Activated T-helper 2 cell treated with anti-CD3 and anti-CD28 coated beads, Interferon-gamma antibody, Interleukin-2, Interleukin-4, amounts not matched to agents 10 μg/mL and 5 μg/mL and 100 μg/mL, durations not matched to agents 14 hours and 24 hours and 36 hours (primary cell): ENCODE measurements at regions not wholly inside any gene's neighbourhood (a gene's known extent, or its start where the extent isn't known, plus 50 kb on each side); places are given as distances from the start of the nearest gene placed in this dataset.

Experiments
- DNase-seq: peaks from one replicate; pipeline ENCODE4 v3.0.0; 2021; ENCODE audit warnings: low spot score
- H3K27ac Mint-ChIP-seq: one replicate; pipeline ENCODE4 v1.8.0; 2021; ENCODE audit warnings: mixed read lengths
- H3K27me3 Mint-ChIP-seq: one replicate; pipeline ENCODE4 v1.8.0; 2021; ENCODE audit warnings: low read depth, mixed read lengths
- H3K36me3 Mint-ChIP-seq: one replicate; pipeline ENCODE4 v1.8.0; 2021; ENCODE audit warnings: low read depth, mixed read lengths
- H3K4me1 Mint-ChIP-seq: one replicate; pipeline ENCODE4 v1.8.0; 2021; ENCODE audit warnings: low read depth, mixed read lengths
- H3K4me3 Mint-ChIP-seq: one replicate; pipeline ENCODE4 v1.8.0; 2021; ENCODE audit warnings: low read depth, mild to moderate bottlenecking, moderate library complexity, mixed read lengths
- H3K9me3 Mint-ChIP-seq: one replicate; pipeline ENCODE4 v1.8.0; 2021; ENCODE audit warnings: mixed read lengths
- intact Hi-C: fragments of 100-400 bp; cut with micrococcal nuclease; formaldehyde crosslinking; loops from one replicate; pipeline ENCODE4 v1.15.1; 2023

DNA sequence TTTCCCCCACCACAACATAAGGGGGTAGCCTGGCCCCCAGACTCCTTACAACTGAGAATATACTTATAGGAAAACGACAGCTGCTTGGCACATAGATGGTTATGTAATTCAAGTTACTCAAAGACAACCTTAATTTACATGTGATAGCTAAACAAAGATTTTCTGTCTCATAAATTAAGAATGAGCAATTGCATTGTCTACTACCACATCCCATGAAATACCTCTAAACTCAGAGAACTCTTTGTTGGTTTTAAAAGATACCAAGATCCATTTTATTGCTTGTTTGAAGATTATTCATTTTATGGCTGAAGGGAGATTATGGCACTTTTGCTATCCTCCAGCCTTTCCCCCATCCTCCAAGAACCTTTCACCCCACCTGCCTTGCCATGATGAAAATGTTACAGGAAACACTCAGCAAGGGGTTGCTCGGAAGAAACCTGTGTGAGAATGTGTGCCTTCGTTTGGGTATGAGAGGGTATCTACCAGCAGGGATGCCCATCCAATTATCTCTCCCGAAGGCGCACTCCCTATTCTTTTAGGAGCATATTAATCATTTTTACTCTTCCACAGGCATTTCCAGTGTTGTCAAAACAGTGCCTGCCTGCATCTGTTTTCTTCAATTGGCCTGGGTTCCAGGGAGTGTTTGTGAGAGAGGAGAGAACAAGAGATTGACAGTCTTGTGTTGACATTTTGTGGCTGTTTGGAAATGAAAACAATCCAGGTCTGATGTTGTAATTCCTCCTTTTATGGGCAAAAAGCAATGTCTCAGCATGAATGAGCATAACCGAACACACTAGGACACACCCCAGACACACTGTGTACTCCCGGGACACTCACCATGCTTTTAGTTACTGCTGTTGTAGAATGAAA is 208.0 kb upstream of the ANKRD55 start:
- Mint-ChIP-seq H3K9me3 (no peaks in the 10 kb centered on the region), H3K4me3 (no peak overlapping the region), H3K27ac (no peak overlapping the region), H3K36me3 (no peaks in the 10 kb centered on the region), H3K27me3 (peaks cover 2% of the 10 kb centered on the region), H3K4me1 (peaks cover 5% of the 10 kb centered on the region)
- intact Hi-C loops = no loop called here
- DNase-seq = no peak

DNA sequence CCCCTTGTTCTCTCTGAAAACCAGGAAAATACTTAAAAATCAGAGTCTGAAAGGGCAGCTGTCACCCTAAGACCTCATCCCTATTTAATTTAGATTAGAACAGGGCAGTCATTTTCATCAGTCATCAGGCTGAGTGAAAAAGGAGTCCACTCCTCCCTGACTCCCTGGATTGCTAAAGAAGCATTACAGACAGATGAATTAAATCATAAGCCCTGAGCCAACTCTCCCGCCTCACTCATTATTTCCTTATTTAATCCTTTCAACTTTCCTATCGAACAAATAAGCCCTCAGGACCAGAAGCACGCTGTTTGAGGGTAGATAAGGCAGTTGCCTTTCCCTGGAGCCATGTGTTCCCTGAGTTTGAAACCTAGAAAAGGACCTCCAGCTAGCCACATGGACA is 201.9 kb upstream of the ANKRD55 start:
- Mint-ChIP-seq H3K9me3 (no peaks in the 10 kb centered on the region), H3K27me3 (peaks cover 2% of the 10 kb centered on the region), H3K4me3 (no peak overlapping the region), H3K4me1 (peaks cover 10% of the 10 kb centered on the region), H3K36me3 (no peaks in the 10 kb centered on the region), H3K27ac (no peak overlapping the region)
- no peak for DNase-seq
- intact Hi-C loops = no loop called here

DNA sequence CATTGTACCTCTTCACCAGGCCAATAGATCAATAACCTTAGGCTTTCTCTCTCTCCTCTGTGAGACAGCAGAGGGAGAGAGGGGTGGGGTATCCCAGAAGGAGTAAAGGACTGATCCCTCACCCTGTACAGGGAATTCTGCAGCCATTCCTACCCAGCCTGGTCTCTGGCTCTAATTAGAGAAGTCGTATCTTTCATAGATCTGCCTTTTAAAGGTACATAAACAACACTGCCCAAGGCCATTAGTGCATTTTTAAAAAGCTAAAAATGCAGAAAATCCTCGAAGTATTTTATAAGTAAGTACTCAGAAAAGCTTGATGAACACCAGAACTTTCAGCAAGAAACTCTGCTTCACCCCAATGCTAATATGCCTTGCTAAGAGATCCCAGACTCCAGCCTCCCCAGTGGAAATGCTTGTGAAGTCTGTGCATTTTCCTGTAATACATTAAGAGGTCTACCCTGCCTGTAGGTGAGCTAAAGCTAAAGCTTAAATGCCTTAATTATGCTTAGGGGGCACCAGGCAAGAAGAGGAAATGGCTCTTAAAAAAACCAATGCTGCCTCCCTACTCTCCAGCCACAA is 200.0 kb upstream of the ANKRD55 start:
- H3K9me3 Mint-ChIP-seq = no peaks in the 10 kb centered on the region
- H3K4me1 Mint-ChIP-seq = peaks cover 10% of the 10 kb centered on the region
- no peak overlapping the region for H3K4me3 Mint-ChIP-seq
- DNase-seq = no peak
- no peak overlapping the region for H3K27ac Mint-ChIP-seq
- no peaks in the 10 kb centered on the region for H3K36me3 Mint-ChIP-seq
- H3K27me3 Mint-ChIP-seq = peaks cover 2% of the 10 kb centered on the region
- intact Hi-C loops = no loop called here

DNA sequence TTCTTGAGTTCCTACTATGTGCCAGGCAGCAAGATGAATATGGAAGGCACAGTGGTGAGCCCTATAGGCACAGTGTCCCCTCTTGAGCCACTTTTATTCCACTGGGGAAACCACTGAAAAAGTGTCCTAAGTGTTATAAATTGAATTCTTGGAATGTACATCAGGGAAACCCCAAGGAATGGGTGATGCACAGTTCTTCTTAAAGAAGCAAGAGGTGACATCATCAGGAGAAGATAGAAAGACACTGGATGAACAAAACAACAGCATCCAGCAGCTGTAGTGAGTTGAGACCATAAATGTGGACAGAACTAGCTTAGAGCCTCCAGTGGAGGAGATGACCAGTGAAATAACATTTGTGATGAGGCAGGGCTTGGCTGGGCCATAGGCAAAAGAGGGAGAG is 199.2 kb upstream of the ANKRD55 start:
- no peak overlapping the region for H3K4me3 Mint-ChIP-seq
- H3K27me3 Mint-ChIP-seq = no peaks in the 10 kb centered on the region
- H3K36me3 Mint-ChIP-seq = no peaks in the 10 kb centered on the region

DNA sequence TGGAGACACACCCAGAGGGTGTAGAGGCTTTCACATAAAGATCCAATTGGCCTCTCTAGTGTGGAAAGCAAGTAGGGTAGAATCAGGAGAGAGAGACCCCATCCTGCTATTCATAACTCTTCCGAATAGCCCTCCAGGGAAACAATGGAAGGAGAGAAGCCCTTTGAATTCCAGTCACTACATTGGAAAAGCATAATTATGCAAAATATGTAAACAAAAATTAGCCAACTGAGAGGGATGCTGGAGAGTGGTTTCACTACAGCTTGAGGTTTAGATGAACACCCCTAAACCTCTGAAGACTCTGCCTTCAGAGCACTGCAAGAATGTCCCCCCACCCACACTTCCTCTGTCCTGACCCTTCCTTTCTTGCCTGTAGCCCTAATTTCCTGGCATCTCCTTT is 197.3 kb upstream of the ANKRD55 start:
- Mint-ChIP-seq H3K4me3 (no peak overlapping the region), H3K36me3 (no peaks in the 10 kb centered on the region), H3K27me3 (no peaks in the 10 kb centered on the region), H3K27ac (no peak overlapping the region), H3K4me1 (peaks cover 2% of the 10 kb centered on the region), H3K9me3 (peaks cover 2% of the 10 kb centered on the region)
- DNase-seq = no peak
- intact Hi-C loops = no loop called here

More for the DNA sequence above, 199.2 kb upstream of the ANKRD55 start:
- DNase-seq = no peak
- H3K4me1 Mint-ChIP-seq = peaks cover 10% of the 10 kb centered on the region
- intact Hi-C loops = no loop called here
- no peaks in the 10 kb centered on the region for H3K9me3 Mint-ChIP-seq
- H3K27ac Mint-ChIP-seq = no peak overlapping the region

DNA sequence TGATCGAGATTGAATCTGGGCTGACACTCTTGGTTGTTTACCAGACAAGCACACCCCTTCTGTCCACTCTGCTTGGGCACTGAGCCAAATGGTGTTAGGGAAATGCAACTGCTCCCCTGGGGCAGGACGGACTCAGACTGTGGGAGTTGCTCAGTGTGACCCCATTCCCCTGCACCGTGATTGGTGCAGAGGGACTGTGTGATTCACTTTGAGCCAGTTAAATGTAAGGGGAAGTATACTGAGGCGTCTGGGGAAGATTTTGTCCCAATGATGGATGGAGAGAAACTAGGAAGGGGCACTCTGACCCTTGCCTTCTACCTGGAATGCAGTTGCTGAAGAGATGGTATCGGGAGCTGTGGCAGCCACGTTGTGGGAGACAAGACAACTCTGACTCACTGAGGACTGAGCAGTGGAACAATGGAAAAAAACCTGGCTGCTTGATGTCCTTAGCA is 196.0 kb upstream of the ANKRD55 start:
- H3K36me3 Mint-ChIP-seq = no peaks in the 10 kb centered on the region
- peaks cover 2% of the 10 kb centered on the region for H3K4me1 Mint-ChIP-seq
- H3K27me3 Mint-ChIP-seq = no peaks in the 10 kb centered on the region
- intact Hi-C loops = no loop called here
- DNase-seq = no peak
- H3K4me3 Mint-ChIP-seq = no peak overlapping the region
- H3K9me3 Mint-ChIP-seq = peaks cover 10% of the 10 kb centered on the region
- no peak overlapping the region for H3K27ac Mint-ChIP-seq

DNA sequence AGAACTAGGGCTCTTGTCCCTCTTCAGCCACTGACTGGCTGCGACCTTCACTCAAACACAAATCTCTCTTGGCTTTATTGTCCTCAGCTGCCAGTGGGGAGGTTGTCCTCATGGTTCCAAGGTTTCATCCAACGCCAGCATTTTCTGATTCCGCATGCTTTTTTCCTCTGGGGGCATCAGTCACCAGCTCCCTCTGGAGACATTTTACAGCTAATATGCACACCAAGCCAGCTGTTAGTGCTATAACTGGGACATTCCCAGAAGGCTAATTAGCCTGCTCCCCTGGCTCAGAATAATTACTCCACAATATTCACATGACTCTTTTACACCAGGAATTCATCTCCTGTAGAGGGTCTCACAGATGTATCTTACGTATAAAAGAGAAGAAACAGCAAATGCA is 193.6 kb upstream of the ANKRD55 start:
- Mint-ChIP-seq H3K9me3 (peaks cover 25% of the 10 kb centered on the region), H3K4me3 (no peak overlapping the region), H3K27ac (no peak overlapping the region), H3K27me3 (no peaks in the 10 kb centered on the region), H3K36me3 (peaks cover 3% of the 10 kb centered on the region), H3K4me1 (peaks cover 2% of the 10 kb centered on the region)
- intact Hi-C loops = no loop called here
- no peak for DNase-seq

DNA sequence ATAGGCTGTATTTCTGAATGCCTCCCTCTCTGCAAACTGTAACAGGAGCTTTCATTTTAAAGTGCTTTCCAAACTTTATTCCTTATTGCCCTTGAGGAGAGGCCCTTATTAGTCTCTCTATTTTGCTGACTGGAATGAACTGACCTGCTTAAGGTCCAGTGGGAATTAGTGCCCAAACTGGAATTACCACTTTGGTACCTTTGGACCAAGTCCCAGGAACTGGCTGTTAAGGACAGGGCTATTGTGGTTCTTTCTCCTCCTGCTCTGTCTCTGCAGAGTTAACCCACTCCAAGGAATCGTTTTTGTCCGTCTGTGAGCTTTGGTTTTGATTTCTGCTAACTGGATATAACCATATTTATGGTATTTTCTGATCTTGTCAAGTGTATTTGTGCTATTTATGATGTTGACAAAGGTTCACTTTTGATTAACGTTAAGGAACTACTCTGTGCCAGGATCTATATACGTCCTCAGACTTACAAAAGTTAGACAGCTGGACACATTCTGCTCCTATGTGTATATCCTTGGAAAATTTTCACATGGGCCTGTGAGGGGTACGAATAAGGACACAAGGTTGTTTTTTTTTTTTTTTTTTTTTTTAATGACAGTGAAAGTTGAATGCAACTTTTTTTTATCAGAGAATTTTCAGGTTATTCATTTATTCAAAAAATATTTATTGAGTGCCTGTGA is 189.1 kb upstream of the ANKRD55 start:
- Mint-ChIP-seq H3K27ac (no peak overlapping the region), H3K36me3 (peaks cover 20% of the 10 kb centered on the region), H3K9me3 (peaks cover 68% of the 10 kb centered on the region), H3K27me3 (no peaks in the 10 kb centered on the region), H3K4me1 (no peaks in the 10 kb centered on the region), H3K4me3 (no peak overlapping the region)
- no peak for DNase-seq
- intact Hi-C loops = no loop called here

DNA sequence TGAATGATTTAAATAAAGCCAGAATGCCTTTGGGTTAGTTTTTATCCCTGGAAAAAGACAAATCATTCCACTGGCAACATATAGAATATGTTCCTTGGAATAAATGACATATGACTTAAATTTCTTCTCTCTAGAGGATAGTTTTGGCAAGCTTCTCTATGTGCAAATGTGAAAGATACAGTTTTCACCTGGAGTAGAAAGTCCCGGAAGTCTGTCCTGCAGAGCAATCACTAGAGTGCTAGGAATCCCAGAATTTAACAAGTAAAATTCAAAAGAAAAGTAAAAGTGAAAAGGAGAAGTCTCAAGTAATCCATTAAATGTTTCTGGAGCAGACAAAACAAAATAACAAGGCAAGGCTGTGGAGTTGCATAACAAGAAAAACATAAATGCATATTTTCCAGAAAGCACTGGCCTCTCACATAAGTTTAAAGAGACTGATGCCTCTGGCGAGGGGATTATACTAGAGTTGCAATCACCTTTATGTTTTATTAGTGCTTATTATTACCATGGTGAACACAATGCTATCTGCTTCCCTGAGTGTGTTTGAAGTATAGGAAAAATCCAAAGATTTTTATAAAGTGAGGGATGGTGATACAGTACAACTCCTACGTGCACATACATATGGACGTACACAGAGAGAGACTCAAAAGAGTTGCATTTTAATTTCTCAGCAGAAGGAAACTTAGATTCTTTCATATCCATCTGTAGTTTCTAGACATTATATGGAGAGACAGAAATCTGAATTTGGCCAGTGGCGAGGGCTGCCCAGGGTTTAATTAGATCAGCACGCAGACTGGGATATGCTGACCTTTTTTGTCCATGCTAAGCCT is 188.3 kb upstream of the ANKRD55 start:
- intact Hi-C loops = no loop called here

DNA sequence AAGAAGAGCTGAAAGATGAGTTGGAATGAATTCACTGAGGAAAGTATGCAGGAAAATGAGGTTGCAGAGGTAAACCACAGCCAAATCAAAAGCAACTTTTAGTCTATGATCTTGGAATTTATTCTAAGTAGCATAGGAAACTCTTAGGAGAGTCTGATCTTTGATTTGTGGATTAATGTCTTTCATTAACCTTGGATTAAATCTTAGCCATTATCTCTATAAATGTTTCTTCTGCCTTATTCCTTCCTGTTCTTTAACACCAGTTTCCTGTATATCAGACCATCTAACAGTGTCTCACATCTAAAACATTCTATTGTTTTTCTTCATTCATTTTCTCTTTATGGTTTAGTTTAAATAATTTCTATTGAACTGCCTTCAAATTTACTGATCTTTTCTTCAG is 187.2 kb upstream of the ANKRD55 start:
- Mint-ChIP-seq H3K4me3 (no peak overlapping the region), H3K9me3 (peaks cover 71% of the 10 kb centered on the region), H3K27me3 (no peaks in the 10 kb centered on the region), H3K27ac (no peak overlapping the region), H3K4me1 (peaks cover 2% of the 10 kb centered on the region), H3K36me3 (peaks cover 20% of the 10 kb centered on the region)
- intact Hi-C loops = no loop called here
- no peak for DNase-seq

More for the DNA sequence above, 188.3 kb upstream of the ANKRD55 start:
- H3K27ac Mint-ChIP-seq = no peak overlapping the region
- H3K36me3 Mint-ChIP-seq = peaks cover 20% of the 10 kb centered on the region
- DNase-seq = no peak
- no peaks in the 10 kb centered on the region for H3K27me3 Mint-ChIP-seq
- H3K4me3 Mint-ChIP-seq = no peak overlapping the region
- peaks cover 72% of the 10 kb centered on the region for H3K9me3 Mint-ChIP-seq
- H3K4me1 Mint-ChIP-seq = no peaks in the 10 kb centered on the region

DNA sequence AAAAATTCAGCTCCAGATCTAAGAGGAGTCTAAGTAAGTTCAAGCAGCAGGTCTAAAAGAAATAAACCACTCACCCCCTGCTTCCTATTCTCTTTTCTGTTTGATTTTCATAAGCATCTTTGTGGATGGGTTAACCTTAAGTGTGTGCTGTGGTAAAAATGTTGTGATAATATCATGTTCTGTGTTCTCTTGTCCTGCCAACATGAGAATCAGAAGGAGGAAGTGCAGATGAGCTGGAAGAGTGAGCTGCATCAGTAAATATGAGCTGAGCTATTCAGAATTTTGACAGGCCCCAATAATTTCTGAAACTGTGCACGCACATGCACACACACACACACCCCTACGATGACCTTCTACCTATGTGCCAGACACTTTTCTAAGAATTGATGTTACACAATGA is 186.5 kb upstream of the ANKRD55 start:
- peaks cover 6% of the 10 kb centered on the region for H3K4me1 Mint-ChIP-seq
- intact Hi-C loops = no loop called here
- H3K27me3 Mint-ChIP-seq = no peaks in the 10 kb centered on the region
- no peak for DNase-seq
- peaks cover 65% of the 10 kb centered on the region for H3K9me3 Mint-ChIP-seq
- peaks cover 20% of the 10 kb centered on the region for H3K36me3 Mint-ChIP-seq
- no peak overlapping the region for H3K4me3 Mint-ChIP-seq
- no peak overlapping the region for H3K27ac Mint-ChIP-seq

DNA sequence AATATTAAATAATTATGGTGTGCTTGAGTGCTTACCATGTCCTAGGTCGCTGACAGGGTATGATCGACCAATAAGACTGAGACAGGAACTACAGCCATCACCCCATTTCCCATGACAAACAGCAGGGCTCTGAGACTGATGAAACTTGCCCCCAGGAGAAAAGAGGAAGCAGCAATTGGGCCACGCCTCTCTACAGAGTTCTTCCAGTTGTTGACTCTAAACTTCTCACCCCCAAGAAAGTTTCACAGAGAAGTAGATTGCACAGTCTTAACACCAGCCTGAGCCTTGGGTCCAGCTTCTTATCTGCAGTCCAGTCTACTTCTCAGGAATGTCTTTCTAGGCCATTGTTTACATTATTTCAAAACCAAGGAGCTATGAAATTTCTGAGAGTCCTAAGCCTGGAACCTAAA is 182.2 kb upstream of the ANKRD55 start:
- Mint-ChIP-seq H3K36me3 (peaks cover 13% of the 10 kb centered on the region), H3K27me3 (no peaks in the 10 kb centered on the region), H3K4me1 (peaks cover 18% of the 10 kb centered on the region)

More for the DNA sequence above, 182.2 kb upstream of the ANKRD55 start:
- intact Hi-C loops = no loop called here
- no peak for DNase-seq
- peaks cover 36% of the 10 kb centered on the region for H3K9me3 Mint-ChIP-seq
- H3K4me3 Mint-ChIP-seq = no peak overlapping the region
- no peak overlapping the region for H3K27ac Mint-ChIP-seq
